ENCODE measurements at regions not wholly inside any gene's neighbourhood (a gene's known extent, or its start where the extent isn't known, plus 50 kb on each side); places are given as distances from the start of the nearest gene placed in this dataset.

GRCh38 chr18:23377669-23378301 lies 75.3 kb upstream of the RIOK3 start:
- peak overlapping the region; percentile 44 for H3K27ac ChIP-seq
- ATAC-seq: peak in 1 of 2 donors; percentile 29

GRCh38 chr18:23378302-23378686 lies 74.8 kb upstream of the RIOK3 start:
- intact Hi-C loops (cut with DNase I): no loop called here
- DNase-seq (no peak), ATAC-seq (no peak)
- Histone ChIP-seq H3K27ac (peak overlapping the region; percentile 44), H3K27me3 (ENCODE audit: low read depth) (no peaks in the 10 kb centered on the region), H3K36me3 (no peaks in the 10 kb centered on the region), H3K4me3 (no peak overlapping the region), H3K9me3 (no peaks in the 10 kb centered on the region), H3K4me1 (peaks cover 16% of the 10 kb centered on the region)
- TF ChIP-seq CTCF (IDR thresholded peaks at IDR 0.05): no peak

More at GRCh38 chr18:23377669-23378301, 75.3 kb upstream of the RIOK3 start:
- TF ChIP-seq CTCF (IDR thresholded peaks at IDR 0.05): no peak
- Histone ChIP-seq H3K4me1 (peaks cover 16% of the 10 kb centered on the region), H3K4me3 (no peak overlapping the region), H3K36me3 (no peaks in the 10 kb centered on the region), H3K27me3 (ENCODE audit: low read depth) (no peaks in the 10 kb centered on the region), H3K9me3 (no peaks in the 10 kb centered on the region)
- no peak for DNase-seq
- intact Hi-C loops (cut with DNase I): no loop called here

GRCh38 chr18:23380001-23380550 lies 73.0 kb upstream of the RIOK3 start:
- Histone ChIP-seq H3K9me3 (no peaks in the 10 kb centered on the region), H3K27me3 (ENCODE audit: low read depth) (no peaks in the 10 kb centered on the region), H3K4me3 (no peak overlapping the region), H3K36me3 (no peaks in the 10 kb centered on the region), H3K27ac (peak overlapping the region; percentile 12), H3K4me1 (peaks cover 16% of the 10 kb centered on the region)
- TF ChIP-seq CTCF (IDR thresholded peaks at IDR 0.05): no peak
- intact Hi-C loops (cut with DNase I): no loop called here
- ATAC-seq: peak; percentile 93 to 95
- peak; percentile 80 for DNase-seq

GRCh38 chr18:23380817-23381216 lies 72.3 kb upstream of the RIOK3 start:
- H3K27me3 ChIP-seq (ENCODE audit: low read depth): no peaks in the 10 kb centered on the region
- H3K4me1 ChIP-seq: peaks cover 16% of the 10 kb centered on the region
- intact Hi-C loops (cut with DNase I): no loop called here
- DNase-seq (no peak), ATAC-seq (no peak)
- no peaks in the 10 kb centered on the region for H3K9me3 ChIP-seq
- H3K27ac ChIP-seq: no peak overlapping the region
- H3K4me3 ChIP-seq: no peak overlapping the region
- TF ChIP-seq CTCF (IDR thresholded peaks at IDR 0.05): no peak
- no peaks in the 10 kb centered on the region for H3K36me3 ChIP-seq

- ATAC-seq: no peak
- DNase-seq: no peak
Observed at GRCh38 chr18:23383494-23383893, 69.6 kb upstream of the RIOK3 start.

More at GRCh38 chr18:23383494-23383893, 69.6 kb upstream of the RIOK3 start:
- H3K36me3 ChIP-seq: no peaks in the 10 kb centered on the region
- no peak for TF ChIP-seq CTCF (IDR thresholded peaks at IDR 0.05)
- H3K4me1 ChIP-seq: peaks cover 4% of the 10 kb centered on the region
- no peaks in the 10 kb centered on the region for H3K27me3 ChIP-seq (ENCODE audit: low read depth)
- no peak overlapping the region for H3K27ac ChIP-seq
- no peaks in the 10 kb centered on the region for H3K9me3 ChIP-seq
- intact Hi-C loops (cut with DNase I): no loop called here
- H3K4me3 ChIP-seq: no peak overlapping the region
